Endothelial cell of umbilical vein (primary cell): ENCODE measurements at regions not wholly inside any gene's neighbourhood (a gene's known extent, or its start where the extent isn't known, plus 50 kb on each side); places are given as distances from the start of the nearest gene placed in this dataset.

ENCODE experiments used
- BruUV-seq: library from RNA; stranded (reverse); fragments of 400-500 nt; replicated peaks from 2 replicates; lab custom pipeline; 2021; lab: Mats Ljungman, UMichigan
- CTCF ChIA-PET: fragments of 300-600, 350-600 bp; sonication (Branson Sonifier 250); formaldehyde crosslinking; loops from one replicate; lab custom pipeline; 2021; ENCODE audit warnings: antibody characterized with exemption, inconsistent platforms; lab: Charles Lee
- POLR2A ChIA-PET: fragments of 300-600, 350-600 bp; sonication (Branson Sonifier 250); formaldehyde crosslinking; loops from one replicate; lab custom pipeline; 2021; ENCODE audit warnings: antibody characterized with exemption, inconsistent platforms; lab: Charles Lee
- DNase-seq: peaks from one replicate; pipeline ENCODE4 v3.0.0-alpha.2; 2011; ENCODE audit warnings: low read depth, low spot score
- FAIRE-seq: peaks from 2 replicates; lab custom pipeline; 2011; peaks lifted over from hg19 to GRCh38; lab: Jason Lieb, UNC
- H2AFZ ChIP-seq: 2 replicates; pipeline ENCODE4 v1.6.0; 2012; ENCODE audit warnings: low read depth, low read length, control low read depth, inconsistent platforms
- H3K27ac ChIP-seq: 2 replicates; pipeline ENCODE4 v1.5.1; 2011; ENCODE audit warnings: low read depth, mild to moderate bottlenecking, control low read depth, low read length, moderate library complexity; ENCODE audit not compliant: insufficient read depth
- H3K27me3 ChIP-seq, 2 experiments: 2 replicates each; pipeline versions ENCODE4 v1.6.0 to v1.6.1; 2011; ENCODE audit warnings: low read length in 2 of 2, mixed read lengths in 1 of 2; ENCODE audit not compliant: control insufficient read depth in 2 of 2, insufficient read depth in 2 of 2
- H3K36me3 ChIP-seq, 2 experiments: 2 replicates in 1 of 2; 3 replicates in 1 of 2; pipeline ENCODE4 v1.5.1; 2011; ENCODE audit warnings: low read length in 2 of 2, mild to moderate bottlenecking in 1 of 2, moderate library complexity in 1 of 2; ENCODE audit not compliant: control insufficient read depth in 2 of 2, insufficient read depth in 2 of 2; ENCODE audit errors: extremely low read depth in 1 of 2
- H3K4me1 ChIP-seq: 3 replicates; pipeline ENCODE4 v1.5.1; 2011; ENCODE audit warnings: mild to moderate bottlenecking, low read length; ENCODE audit not compliant: control insufficient read depth, insufficient read depth; ENCODE audit errors: extremely low read depth
- H3K4me2 ChIP-seq: 2 replicates; pipeline ENCODE4 v1.6.1; 2011; ENCODE audit warnings: low read length, control low read depth, mixed read lengths; ENCODE audit not compliant: insufficient read depth
- H3K4me3 ChIP-seq, 3 experiments: fragments of 200-600 bp in 1 of 3; sonication (generic), shearing (Covaris generic) in 1 of 3; replicated peaks in 1 of 3; 2 replicates each; pipeline ENCODE4 v1.5.1; 2011 to 2016; ENCODE audit warnings: control low read depth in 3 of 3, low read length in 3 of 3, mild to moderate bottlenecking in 2 of 3, inconsistent platforms in 1 of 3, low read depth in 1 of 3, moderate library complexity in 1 of 3; ENCODE audit not compliant: insufficient read depth in 1 of 3
- H3K79me2 ChIP-seq: 2 replicates; pipeline ENCODE4 v1.6.0; 2012; ENCODE audit warnings: low read length, inconsistent platforms; ENCODE audit not compliant: control insufficient read depth, insufficient read depth
- H3K9ac ChIP-seq: replicated peaks from 2 replicates; pipeline ENCODE3; 2011; ENCODE audit warnings: low read length, control low read depth; ENCODE audit not compliant: insufficient read depth; ENCODE audit errors: extremely low read depth
- H3K9me1 ChIP-seq: replicated peaks from 3 replicates; pipeline ENCODE4 v1.6.0; 2011; ENCODE audit warnings: mild to moderate bottlenecking, low read length; ENCODE audit not compliant: control insufficient read depth, insufficient read depth; ENCODE audit errors: extremely low read depth
- H3K9me3 ChIP-seq: replicated peaks from 2 replicates; pipeline ENCODE4 v1.5.1; 2012; ENCODE audit warnings: low read length, inconsistent platforms; ENCODE audit not compliant: control insufficient read depth, insufficient read depth
- H4K20me1 ChIP-seq: replicated peaks from 2 replicates; pipeline ENCODE3; 2011; ENCODE audit warnings: mild to moderate bottlenecking, low read length; ENCODE audit not compliant: control insufficient read depth, insufficient read depth; ENCODE audit errors: extremely low read depth
- FOS ChIP-seq: IDR thresholded peaks from 2 replicates; pipeline ENCODE4 v1.6.1; 2011; ENCODE audit warnings: mild to moderate bottlenecking, low read length, moderate library complexity, borderline replicate concordance; ENCODE audit not compliant: insufficient read depth
- GATA2 ChIP-seq: IDR thresholded peaks from 2 replicates; pipeline ENCODE4 v1.7.0; 2011; ENCODE audit warnings: low read depth, mild to moderate bottlenecking, moderate library complexity, mixed read lengths, low read length; ENCODE audit not compliant: insufficient read length, insufficient read depth
- JUN ChIP-seq: IDR thresholded peaks from 2 replicates; pipeline ENCODE4 v1.6.1; 2011; ENCODE audit warnings: borderline replicate concordance, low read depth; ENCODE audit not compliant: insufficient read length, insufficient read depth
- MYC ChIP-seq: IDR thresholded peaks from one replicate; pipeline ENCODE4 v1.6.1; 2011; ENCODE audit warnings: mild to moderate bottlenecking, low read depth, low read length
- POLR2AphosphoS5 ChIP-seq: IDR thresholded peaks from 2 replicates; pipeline ENCODE4 v1.6.1; 2012; ENCODE audit warnings: low read depth, mild to moderate bottlenecking, control low read depth, low read length, moderate library complexity; ENCODE audit not compliant: insufficient read depth
- dilution Hi-C: fragments of 300-500 bp; cut with MboI; formaldehyde crosslinking; loops from one replicate; pipeline ENCODE4 v1.15.0; 2019; ENCODE audit warnings: low sequenced_read_pairs; ENCODE audit not compliant: extremely low pct_ligation_motif_present
- intact Hi-C: fragments of 100-400 bp; cut with micrococcal nuclease; formaldehyde crosslinking; loops from one replicate; pipeline ENCODE4 v1.10.0; 2022
- TF ChIP-seq, protein P1 (sequence below): IDR thresholded peaks from 2 replicates; pipeline ENCODE4 v1.6.1; 2011; ENCODE audit not compliant: insufficient read depth, insufficient read length
- TF ChIP-seq, protein P2 (sequence below), 2 donors: IDR thresholded peaks; 1 replicate in 1 of 2; 2 replicates in 1 of 2; pipeline ENCODE4 v1.5.1; 2011; ENCODE audit warnings: low read length in 2 of 2, mild to moderate bottlenecking in 2 of 2, moderate library complexity in 2 of 2, control low read depth in 1 of 2, inconsistent platforms in 1 of 2, low read depth in 1 of 2; ENCODE audit not compliant: insufficient read depth in 1 of 2; ENCODE audit errors: extremely low read depth in 1 of 2

GRCh38 chrX:85561231-85561630 lies 181.8 kb upstream of the POF1B start:
- Histone ChIP-seq H3K79me2 (no peaks in the 10 kb centered on the region), H3K9me3 (no peaks in the 10 kb centered on the region), H4K20me1 (no peaks in the 10 kb centered on the region), H3K4me2 (no peak overlapping the region), H3K27ac (no peak overlapping the region), H3K9ac (no peak overlapping the region), H3K36me3 (no peaks in the 10 kb centered on the region), H2AFZ (no peak overlapping the region), H3K9me1 (no peaks in the 10 kb centered on the region), H3K4me3 (no peak overlapping the region), H3K27me3 (no peaks in the 10 kb centered on the region), H3K4me1 (no peaks in the 10 kb centered on the region)
- ChIA-PET POLR2A (no interaction called here), CTCF (no interaction called here)
- BruUV-seq, result no TSS peak
- no peak for DNase-seq
- no peak for FAIRE-seq
- dilution Hi-C loops (no loop called here), intact Hi-C loops (no loop called here)
- no peak for TF ChIP-seq FOS
- TF ChIP-seq, protein P1, sequence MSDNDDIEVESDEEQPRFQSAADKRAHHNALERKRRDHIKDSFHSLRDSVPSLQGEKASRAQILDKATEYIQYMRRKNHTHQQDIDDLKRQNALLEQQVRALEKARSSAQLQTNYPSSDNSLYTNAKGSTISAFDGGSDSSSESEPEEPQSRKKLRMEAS, result no peak
- no peak for TF ChIP-seq JUN
- TF ChIP-seq POLR2AphosphoS5, result no peak

DNA sequence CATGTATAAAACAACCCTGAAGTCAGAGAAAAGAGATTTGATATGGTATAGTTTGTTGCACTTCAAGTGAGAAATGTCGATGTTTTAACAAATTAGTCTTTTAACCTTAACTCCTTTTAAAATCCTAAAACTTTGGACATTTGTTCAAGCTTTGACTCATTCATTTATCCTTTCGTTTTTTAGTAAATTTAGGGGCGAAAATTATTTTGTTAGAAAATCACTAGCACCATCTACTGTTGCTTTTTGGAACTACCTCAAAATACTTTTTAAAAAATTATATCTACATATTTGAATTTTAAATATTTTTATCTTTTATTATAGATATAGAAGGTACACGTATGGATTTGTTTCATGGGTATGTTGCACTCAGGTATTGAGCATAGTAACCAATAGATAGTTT lies 165.1 kb upstream of the POF1B start:
- FAIRE-seq (peak; percentile 71), DNase-seq (no peak)
- H3K4me3 ChIP-seq, result no peak overlapping the region
- H3K36me3 ChIP-seq, result no peaks in the 10 kb centered on the region
- H3K9me3 ChIP-seq, result no peaks in the 10 kb centered on the region
- H3K4me2 ChIP-seq, result no peak overlapping the region
- H4K20me1 ChIP-seq, result no peaks in the 10 kb centered on the region
- intact Hi-C loops (loop anchor here (1.0 kb wide), 1 partner anchor 433 kb away; no protein-coding TSS in a partner anchor), dilution Hi-C loops (no loop called here)
- CTCF ChIA-PET, result interaction anchor here (0.6 to 2.8 kb wide), 4 partner anchors 300 to 460 kb away, joined by 3 to 40 read pairs (median 4); no protein-coding TSS in a partner anchor
- H3K79me2 ChIP-seq, result no peaks in the 10 kb centered on the region
- H3K4me1 ChIP-seq, result no peaks in the 10 kb centered on the region
- TF ChIP-seq, protein P1, result no peak
- TF ChIP-seq GATA2 (no peak), MYC (no peak), POLR2AphosphoS5 (no peak)
- TF ChIP-seq, protein P2, sequence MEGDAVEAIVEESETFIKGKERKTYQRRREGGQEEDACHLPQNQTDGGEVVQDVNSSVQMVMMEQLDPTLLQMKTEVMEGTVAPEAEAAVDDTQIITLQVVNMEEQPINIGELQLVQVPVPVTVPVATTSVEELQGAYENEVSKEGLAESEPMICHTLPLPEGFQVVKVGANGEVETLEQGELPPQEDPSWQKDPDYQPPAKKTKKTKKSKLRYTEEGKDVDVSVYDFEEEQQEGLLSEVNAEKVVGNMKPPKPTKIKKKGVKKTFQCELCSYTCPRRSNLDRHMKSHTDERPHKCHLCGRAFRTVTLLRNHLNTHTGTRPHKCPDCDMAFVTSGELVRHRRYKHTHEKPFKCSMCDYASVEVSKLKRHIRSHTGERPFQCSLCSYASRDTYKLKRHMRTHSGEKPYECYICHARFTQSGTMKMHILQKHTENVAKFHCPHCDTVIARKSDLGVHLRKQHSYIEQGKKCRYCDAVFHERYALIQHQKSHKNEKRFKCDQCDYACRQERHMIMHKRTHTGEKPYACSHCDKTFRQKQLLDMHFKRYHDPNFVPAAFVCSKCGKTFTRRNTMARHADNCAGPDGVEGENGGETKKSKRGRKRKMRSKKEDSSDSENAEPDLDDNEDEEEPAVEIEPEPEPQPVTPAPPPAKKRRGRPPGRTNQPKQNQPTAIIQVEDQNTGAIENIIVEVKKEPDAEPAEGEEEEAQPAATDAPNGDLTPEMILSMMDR (IDR thresholded peaks at IDR 0.05; ENCODE audit: extremely low read depth in 1 of 2, insufficient read depth in 1 of 2, low read depth in 1 of 2, low read length in 2 of 2), result peak in 1 of 2 donors; percentile 7
- no peak overlapping the region for H3K27ac ChIP-seq
- no peaks in the 10 kb centered on the region for H3K9me1 ChIP-seq
- no peak overlapping the region for H3K9ac ChIP-seq
- POLR2A ChIA-PET, result no interaction called here
- H3K27me3 ChIP-seq, result no peaks in the 10 kb centered on the region
- BruUV-seq, result no TSS peak
- H2AFZ ChIP-seq, result no peak overlapping the region
